ENCODE measurements at regions not wholly inside any gene's neighbourhood (a gene's known extent, or its start where the extent isn't known, plus 50 kb on each side); places are given as distances from the start of the nearest gene placed in this dataset.
"Not testable (repeated sequence)": the region's sequence is repeated elsewhere in the genome, so short reads cannot be mapped to it uniquely, and the experiment has no call there.

DNA sequence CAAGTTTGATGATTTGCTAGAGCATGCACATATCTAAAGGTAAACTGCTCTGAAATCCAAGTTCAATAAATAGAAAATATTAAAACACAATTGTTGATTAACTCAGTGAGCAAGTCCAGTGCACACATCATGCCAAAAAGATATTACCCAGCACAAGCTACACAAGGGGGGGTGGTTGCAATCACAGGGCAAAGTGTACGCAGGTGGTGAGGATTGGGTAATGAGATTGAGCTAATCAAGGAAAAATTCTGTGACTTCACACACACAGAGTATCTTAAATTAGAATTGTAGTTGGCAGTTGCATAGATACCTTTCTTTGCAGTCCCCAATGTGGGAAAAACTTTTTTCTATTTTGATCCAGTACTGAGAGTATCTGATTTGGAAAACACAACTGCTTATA lies 156.1 kb upstream of the NTRK2 start:
- DNase-seq = no peak

DNA sequence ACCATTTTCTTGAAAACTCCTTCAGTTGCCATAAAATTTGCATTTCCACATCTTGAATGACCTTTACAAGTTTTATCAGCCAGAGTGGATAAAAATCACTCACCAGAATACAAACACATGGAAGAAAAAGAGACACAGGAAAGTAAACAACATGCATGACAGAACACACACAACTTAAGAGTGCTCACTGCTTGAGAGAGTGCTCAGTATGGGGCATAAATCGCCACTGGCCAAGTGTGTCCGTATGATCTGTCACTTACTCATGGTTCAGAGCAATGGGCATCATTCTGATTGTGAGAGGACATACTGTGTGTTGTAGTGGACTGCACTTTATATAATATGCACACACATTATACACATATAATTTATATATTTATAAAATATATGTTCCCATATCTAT lies 155.6 kb upstream of the NTRK2 start:
- no peak for DNase-seq

DNA sequence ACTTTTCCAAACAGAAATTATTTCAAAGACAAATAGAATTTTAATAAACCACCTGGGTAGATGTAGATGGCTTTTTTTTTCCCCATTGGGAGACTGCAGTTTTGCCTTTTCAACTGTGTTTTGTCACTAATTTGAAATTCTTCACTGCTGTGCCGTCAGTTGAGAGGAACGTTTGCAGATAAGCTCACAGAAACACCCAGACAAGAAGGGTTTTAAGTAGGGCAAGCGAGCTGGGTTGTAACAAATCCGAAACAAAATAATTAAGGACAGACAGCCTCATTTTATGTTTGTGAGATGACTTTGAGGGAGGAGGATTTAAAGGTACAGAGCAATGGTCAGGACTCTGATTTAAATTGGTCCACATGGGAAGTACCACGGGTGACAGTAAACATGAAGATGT lies 155.1 kb upstream of the NTRK2 start:
- DNase-seq = no peak

DNA sequence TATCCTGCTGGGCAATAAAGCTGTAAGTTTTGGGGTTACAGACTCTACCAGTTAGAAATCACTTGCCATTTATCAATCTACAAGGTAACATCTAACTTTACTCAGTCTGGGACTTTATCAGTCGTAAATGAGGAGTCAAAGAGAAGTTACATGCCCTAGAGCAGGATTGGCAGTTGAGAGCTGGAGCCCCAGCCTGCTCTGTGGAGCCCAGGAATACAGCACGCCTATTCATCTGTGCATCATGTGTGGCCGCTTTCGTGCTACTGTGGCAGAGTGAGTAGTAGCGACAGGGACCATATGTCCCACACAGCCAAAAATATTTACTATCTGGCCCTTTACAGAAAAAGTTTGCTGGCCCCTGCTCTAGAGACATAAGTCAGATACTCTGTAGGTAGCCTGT lies 152.5 kb upstream of the NTRK2 start:
- no peak for DNase-seq

DNA sequence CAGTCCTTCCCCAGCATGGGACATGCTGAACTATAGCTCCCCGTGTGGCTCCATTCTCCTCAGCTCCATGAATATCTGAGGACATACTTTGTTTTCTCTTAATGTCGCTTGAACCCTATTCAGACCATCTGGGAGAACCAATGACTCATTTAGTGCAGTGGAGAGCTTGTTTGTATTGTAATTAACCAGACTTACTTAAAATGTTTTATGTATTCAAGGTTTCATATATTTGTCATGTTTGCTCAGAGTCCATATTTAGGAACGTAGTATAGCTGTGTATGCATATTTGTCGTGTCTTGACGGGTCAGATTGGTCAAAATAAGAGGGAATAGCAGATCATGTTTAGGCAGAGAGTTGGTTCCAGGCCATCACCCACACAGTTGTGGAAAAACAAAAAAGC lies 150.1 kb upstream of the NTRK2 start:
- DNase-seq = no peak

DNA sequence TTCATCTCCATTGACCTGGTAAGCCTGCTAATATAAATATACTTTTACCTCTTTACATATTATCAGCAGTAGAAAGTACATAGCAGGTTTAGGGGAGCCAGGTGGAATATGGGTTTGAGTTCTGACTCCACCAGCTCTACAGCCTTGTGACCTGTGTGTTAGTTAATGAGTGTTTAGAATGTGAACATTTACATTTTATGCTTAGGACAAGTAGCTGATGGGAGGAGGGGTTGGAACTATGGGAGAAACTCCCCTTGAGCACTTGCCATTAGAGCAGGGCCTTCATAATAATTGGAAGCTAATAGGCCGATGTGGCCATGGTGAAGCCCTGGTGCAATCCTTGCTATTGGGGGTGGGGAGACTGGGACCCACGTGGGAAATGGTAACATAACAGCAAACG lies 148.3 kb upstream of the NTRK2 start:
- no peak for DNase-seq

DNA sequence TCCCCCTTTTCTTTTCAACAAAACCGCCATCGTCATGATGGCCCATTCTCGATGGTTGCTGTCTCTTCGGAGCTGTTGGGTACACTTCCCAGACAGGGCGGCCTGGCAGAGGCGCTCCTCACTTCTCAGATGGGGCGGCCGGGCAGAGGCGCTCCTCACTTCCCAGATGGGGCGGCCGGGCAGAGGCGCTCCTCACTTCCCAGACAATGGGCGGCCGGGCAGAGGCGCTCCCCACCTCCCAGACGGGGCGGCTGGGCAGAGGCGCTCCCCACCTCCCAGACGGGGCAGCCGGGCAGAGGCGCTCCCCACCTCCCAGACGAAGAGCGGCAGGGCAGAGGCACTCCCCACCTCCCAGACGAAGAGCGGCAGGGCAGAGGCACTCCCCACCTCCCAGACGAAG lies 143.3 kb upstream of the NTRK2 start:
- DNase-seq = not testable (repeated sequence)

DNA sequence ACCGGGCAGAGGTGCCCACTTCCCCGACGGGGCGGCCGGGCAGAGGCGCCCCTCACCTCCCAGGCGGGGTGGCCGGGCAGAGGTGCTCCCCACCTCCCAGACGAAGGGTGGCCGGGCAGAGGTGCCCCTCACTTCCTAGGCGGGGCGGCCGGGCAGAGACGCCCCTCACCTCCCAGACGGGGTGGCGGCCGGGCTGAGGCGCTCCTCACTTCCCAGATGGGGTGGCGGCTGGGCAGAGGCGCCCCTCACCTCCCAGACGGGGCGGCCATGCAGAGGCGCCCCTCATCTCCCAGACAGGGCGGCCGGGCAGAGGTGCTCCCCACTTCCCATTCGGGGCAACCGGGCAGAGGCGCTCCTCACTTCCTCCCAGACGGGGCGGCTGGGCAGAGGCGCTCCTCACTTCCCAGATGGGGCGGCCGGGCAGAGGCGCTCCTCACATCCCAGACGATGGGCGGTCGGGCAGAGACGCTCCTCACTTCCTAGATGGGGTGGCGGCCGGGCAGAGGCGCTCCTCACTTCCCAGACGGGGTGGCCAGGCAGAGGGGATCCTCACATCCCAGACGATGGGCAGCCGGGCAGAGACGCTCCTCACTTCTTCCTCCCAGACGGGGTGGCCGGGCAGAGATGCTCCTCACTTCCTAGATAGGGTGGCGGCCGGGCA lies 142.3 kb upstream of the NTRK2 start:
- DNase-seq = not testable (repeated sequence)

DNA sequence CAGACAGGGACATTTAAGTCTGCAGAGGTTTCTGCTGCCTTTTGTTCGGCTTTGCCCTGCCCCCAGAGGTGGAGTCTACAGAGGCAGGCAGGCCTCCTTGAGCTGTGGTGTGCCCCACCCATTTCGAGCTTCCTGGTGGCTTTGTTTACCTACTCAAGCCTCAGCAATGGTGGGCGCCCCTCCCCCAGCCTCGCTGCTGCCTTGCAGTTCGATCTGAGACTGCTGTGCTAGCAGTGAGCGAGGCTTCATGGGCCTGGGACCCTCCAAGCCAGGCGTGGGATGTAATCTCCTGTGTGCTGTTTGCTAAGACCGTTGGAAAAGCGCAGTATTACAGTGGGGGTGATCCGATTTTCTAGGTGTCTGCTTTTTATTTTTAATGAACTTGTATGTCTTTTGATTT lies 133.6 kb upstream of the NTRK2 start:
- DNase-seq = not testable (repeated sequence)

DNA sequence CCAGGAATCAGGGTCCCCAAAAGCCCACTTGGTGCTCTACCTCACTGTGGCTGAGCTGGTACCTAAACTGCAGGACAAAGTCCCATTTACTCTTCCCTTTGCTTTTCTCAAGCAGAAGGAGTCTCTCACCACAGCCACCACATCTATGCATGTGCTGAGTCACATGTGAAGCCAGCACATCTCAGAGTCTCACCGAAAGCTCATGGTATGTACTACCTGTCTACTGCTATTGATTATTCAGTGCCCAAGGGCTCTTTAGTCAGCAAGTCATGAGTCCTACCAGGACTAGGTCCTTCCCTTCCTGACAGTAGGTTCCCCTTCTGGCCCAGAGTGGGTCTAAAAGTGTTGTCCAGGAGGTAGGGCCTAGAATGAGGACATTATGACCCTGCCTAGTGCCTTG lies 130.7 kb upstream of the NTRK2 start:
- DNase-seq = no peak

DNA sequence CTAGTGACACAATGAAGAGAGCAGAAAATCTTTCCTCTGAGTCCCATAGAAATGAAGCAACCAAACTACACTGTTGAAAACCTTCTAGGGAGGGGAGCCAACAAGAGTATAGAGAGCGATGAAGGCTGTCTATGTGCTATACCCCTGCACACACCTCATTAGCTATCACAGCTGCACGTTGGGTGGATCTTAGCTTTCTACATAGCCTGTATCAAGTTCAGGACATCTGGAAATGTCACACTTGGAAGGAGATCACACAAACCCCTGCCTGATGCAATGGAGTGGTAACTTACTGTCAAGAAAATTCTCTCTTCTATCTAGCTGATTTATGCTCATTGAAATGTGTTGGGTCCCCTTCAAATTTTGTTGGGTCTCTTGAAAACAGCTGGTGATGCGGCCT lies 127.0 kb upstream of the NTRK2 start:
- DNase-seq = no peak

DNA sequence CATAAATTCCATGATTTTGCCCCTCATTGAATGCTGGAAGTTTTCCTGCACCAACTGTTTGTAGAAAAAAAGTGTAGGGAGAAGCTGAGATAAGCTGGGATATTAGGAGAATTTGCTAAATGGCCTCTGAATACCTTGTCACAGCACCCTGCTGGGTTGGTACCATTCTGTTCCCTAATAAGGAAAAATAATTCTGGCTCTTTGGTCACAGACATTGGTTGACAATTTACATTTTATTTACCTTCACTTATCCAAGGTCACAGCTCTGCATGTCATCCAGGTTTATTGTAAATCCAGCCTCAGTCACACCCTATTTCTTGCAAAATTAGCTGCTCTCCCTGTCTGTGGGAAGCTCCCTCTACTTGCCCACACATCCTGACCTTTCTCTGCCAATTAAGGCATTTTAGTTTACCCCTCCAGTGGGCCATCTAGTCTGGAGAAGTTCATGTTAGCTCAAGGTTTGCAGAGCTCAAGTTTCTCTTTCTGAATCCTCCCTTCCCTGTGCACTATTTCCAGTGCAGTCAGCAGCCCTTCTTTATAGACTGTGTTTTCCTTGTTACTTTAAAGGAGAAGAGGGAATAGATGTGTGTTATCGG lies 115.4 kb upstream of the NTRK2 start:
- DNase-seq = no peak

DNA sequence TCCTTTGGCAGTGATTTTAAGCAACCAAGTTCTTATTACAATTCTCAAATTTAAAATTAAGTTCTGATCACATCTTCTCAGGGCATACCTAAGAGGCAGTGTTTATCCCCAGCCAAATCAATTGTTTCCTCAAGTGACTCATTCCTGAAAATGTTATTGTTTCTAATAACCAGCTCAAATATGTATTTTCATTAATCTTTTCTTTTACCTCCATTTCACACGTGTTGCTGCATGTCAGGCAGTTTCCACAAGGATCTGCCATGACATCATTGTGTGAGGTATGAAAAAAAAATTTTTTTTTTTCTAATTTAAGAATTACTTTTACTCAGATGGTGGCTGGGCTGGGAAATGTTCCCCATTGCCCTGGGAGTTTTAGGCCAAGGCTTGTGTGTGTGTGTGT lies 113.0 kb upstream of the NTRK2 start:
- DNase-seq = no peak

DNA sequence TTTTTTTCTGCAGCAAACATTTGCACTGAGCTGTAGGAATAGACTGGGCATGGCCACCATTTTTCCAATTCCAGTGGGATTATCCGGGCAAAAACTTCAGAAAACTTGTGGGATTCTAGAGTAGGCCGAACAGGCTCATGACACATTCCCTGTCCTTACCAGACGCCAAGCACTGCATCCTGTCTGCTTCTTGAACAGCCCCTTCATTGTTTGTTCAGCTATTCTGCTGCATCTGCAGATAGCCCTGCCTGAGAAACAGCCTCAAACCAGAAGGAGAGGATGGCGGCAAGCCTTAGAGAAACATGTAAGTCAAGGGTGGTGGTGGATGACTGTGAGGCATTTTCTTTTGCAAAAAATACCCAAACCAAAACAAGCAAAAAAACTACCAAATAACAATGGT lies 111.8 kb upstream of the NTRK2 start:
- no peak for DNase-seq

DNA sequence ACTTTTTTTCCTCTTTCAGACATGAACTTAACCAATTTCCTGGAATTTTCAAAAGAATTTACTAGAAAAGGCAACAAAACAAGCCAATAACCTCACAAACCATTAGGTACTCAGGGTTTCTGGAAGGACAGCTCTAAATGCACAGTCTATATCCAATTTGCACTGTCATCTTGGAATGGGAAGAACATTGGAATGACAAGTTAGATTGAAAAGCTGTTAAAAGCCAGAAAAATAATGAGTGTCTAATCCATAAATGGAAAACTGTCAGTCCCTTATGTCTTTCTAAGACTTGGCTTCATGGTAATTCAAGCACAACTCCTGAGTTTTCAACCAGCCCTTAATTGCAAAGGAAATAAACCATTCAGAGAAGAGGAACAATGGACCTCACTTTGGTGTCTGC lies 105.8 kb upstream of the NTRK2 start:
- no peak for DNase-seq

DNA sequence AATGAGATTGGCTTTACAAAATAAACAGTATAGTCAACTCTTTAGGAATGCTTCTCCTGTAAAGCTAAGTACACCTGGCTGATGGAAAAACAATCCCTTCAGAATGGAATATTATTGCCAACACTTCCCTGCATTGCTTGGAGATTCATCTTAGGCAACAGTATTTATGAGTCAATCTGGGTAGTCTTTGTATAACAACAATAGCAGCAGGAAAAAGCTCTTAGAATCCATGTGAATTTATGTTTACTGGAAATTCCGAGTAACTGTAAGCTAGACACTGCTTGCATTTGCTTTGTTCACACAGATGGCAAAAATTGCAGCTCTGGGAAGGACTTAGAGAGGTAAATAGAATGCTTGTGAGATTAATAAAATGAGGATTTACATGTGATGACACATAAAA lies 101.7 kb upstream of the NTRK2 start:
- DNase-seq = no peak

DNA sequence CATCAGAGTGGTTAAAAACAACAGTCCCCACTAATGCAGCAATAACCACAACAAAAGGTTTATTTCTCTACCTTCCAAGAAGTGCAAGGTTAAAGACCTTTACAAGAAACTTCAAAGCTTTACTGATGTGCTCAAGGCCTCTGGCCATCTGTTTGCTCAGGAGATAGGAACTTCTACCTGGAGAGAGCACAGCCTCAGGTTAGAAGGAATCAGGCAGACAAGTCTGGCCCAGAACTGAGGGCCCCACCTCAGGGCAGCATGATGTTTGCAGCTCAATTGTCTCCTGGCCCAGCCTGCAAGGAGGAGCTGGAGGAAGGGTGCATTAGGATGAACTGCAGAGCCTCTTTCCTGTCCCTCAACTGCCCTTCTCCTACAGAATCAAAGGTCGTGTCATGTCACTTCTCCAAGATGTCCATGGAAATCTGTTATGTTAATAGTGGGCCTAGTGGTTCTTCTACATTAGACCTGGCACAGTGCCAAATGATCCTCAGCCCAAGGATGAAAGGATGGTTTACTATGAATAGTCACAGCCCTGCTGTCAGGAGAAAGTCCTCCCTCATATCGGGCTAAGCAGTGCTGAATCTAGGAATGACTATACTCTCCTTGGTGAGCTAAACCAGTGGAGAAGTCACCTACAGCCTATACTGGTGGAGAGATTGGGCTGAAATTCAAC lies 98.9 kb upstream of the NTRK2 start:
- DNase-seq = no peak

DNA sequence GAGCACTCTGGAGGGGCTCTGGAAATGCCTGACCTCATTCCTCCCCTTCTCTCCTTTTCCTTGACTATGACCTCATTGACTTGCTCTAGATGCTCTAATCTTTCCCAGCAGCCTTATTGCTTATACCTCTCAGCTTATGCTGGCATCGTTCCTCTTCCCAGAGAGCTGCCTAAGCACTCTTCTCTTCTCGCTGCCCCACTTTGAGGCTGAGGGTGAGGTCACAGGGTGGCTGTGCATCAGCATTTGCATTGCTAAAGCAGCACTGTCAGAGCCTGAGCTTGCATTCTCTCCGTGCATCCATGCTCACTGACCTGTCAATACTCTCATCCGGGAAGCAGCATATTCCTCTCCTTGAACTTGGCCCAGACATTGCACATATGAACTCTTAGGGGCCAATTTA lies 96.4 kb upstream of the NTRK2 start:
- DNase-seq = no peak

DNA sequence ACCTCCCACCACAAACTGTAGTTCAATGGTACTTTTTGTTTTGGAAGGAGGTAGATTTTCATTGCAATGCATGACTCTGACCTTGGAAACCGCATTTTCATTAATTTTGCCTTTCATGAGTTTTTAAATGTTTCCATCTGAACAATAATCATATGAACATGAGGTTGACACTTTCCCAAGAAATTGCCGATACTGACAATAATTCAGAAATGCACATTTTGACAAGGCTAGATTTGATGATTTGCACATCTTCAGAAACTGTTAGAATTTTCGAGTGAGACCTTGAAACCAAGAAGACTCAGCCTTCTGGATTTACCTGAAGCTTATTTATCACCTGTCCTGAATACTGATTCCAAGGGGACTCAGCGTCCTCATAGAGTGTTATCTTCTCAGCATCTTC lies 93.8 kb upstream of the NTRK2 start:
- DNase-seq = no peak

DNA sequence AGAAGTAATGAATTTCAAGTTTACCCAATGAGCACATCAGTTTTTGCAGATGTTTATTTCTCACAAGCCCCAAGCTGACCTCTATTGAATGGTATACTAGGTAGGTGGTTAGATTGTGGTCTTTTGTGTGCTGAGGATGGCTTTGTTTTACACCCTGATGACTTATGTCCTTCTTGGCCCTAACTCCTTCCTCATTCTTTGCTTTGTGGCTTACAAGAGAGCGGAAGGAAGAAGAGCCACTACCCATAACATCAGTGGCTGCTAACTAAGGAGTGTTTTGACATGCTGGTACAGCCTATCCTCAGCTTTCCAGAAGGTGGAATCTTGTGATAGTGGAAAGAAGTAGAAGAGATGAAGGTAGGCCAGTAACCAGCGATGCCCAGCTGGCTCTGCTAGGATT lies 85.7 kb upstream of the NTRK2 start:
- DNase-seq = no peak

DNA sequence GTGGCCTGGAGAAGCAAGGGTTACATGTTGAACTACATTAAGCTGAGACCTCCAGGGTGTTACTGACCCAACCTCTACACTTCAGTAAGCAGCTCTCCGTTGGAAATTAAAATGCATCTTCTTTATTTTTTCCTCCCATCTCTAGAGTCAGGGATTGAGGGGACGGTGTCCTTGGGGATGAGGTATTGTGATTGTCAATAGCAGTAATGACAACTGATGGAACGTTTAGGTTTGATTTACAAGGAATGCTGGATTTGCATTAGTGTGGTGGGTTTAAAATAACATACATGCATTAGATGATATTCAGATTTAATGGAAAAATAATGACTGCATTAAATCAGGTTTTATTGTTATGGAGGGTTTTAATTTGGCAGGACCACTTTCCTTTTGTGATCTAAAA lies 82.9 kb upstream of the NTRK2 start:
- DNase-seq = no peak

DNA sequence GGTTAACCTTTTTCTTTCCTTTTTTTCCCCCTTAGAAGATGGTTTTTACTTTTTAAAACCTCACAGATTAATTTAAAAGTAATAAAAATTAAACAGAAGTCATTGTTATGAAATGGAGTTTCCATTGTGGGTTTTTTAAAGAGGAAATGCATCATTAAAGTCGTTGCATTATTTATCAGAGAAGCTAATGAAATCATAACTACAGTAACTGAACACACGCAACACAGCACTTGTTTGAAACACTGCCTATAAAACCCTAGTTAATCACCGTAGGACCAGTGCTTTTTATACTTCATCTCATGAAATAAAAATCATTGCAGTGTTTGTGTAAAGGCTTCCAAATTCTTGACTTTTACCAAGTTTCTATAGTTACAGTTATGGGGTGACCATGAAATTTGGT lies 82.4 kb upstream of the NTRK2 start:
- DNase-seq = no peak

DNA sequence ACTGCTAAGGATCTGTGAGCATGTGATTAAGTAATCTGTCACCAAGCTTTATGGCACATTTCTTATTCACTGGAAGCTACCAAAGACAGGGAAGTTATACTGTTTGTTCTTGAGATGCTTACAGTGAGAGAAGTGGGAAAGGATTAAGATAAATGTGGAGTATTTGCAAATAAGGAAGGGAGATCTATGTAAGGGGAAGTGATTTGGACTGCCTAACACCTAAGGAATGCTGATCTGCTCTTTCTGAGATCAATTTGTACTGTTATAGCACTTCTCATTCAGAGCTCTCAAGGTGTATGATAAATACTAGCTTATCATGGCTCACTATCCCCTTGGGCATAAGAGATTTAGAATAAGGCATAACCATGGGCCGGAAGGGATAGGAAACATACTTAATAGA lies 80.0 kb upstream of the NTRK2 start:
- DNase-seq = no peak

DNA sequence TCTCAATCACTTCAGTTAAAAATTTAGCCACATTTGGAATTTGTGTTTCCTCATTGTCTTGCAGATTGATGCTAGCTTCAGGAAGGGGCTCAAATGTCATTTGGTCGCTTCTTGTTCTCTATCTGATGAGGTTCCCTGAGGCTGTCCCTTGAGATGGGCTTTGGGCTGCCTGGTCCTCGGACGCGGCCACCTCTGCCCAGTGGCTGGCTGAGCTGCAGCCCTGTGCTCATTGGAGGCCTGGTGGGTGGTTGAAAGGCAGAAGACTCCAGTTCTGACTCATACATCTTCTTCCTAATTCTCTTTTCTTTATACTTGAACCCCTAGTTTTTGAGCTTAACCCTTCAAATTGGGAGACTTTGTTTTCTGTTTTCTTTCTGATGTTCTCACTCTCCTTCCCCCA lies 78.8 kb upstream of the NTRK2 start:
- DNase-seq = no peak

DNA sequence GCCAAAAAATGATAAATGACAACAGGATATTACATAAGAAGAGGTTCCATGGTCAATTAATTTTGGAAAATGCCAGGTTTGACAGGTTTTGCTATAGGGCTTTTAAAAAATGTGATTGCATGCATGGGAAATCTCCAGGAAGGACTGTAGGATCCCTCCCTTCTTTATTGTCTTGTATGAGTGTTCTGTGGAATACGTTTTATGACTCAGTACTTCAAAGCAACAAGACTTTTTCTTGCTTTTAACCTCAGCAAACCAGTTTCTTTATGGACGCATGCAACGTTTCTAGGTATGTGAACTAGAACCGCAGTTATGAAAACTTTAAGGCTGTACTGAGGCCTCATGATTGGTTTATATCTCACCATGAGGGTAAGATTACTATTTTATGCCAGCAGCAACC lies 76.6 kb upstream of the NTRK2 start:
- DNase-seq = no peak

All from GOT3 (cell line).